ENCODE measurements at regions not wholly inside any gene's neighbourhood (a gene's known extent, or its start where the extent isn't known, plus 50 kb on each side); places are given as distances from the start of the nearest gene placed in this dataset.
"Not testable (repeated sequence)": the region's sequence is repeated elsewhere in the genome, so short reads cannot be mapped to it uniquely, and the experiment has no call there.

DNA sequence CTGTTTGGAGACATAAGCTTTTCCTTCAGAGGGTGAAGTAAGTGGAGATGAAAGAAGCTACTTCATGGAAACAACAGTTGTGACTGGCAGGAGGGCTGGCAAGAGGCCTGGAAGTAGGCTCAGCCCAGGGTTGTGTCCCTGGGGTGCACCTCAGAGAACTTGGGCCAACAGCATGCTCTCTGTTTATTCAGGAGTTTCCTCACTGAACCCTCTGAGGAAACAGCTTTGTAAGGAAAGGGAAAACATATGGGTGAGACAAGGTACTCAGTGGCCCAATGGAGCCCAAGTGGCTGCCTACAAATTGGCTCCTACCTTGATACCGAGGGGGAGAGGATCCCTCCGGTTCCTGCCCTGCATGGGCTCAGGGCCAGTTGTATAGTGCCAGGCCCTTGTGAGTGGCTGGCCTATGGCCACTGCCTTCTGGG, 115.5 kb upstream of the ITGA6 start:
- no peaks in the 10 kb centered on the region for H3K9me3 ChIP-seq
- TF ChIP-seq, protein P1, sequence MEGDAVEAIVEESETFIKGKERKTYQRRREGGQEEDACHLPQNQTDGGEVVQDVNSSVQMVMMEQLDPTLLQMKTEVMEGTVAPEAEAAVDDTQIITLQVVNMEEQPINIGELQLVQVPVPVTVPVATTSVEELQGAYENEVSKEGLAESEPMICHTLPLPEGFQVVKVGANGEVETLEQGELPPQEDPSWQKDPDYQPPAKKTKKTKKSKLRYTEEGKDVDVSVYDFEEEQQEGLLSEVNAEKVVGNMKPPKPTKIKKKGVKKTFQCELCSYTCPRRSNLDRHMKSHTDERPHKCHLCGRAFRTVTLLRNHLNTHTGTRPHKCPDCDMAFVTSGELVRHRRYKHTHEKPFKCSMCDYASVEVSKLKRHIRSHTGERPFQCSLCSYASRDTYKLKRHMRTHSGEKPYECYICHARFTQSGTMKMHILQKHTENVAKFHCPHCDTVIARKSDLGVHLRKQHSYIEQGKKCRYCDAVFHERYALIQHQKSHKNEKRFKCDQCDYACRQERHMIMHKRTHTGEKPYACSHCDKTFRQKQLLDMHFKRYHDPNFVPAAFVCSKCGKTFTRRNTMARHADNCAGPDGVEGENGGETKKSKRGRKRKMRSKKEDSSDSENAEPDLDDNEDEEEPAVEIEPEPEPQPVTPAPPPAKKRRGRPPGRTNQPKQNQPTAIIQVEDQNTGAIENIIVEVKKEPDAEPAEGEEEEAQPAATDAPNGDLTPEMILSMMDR (IDR thresholded peaks at IDR 0.05): no peak
- H3K4me3 ChIP-seq: no peak overlapping the region
- DNase-seq (no peak), ATAC-seq (no peak)
- no peaks in the 10 kb centered on the region for H3K36me3 ChIP-seq (ENCODE audit: low read depth)
- peaks cover 3% of the 10 kb centered on the region for H3K4me1 ChIP-seq (ENCODE audit: low read depth)
- intact Hi-C loops (cut with DNase I, micrococcal nuclease): no loop called here

DNA sequence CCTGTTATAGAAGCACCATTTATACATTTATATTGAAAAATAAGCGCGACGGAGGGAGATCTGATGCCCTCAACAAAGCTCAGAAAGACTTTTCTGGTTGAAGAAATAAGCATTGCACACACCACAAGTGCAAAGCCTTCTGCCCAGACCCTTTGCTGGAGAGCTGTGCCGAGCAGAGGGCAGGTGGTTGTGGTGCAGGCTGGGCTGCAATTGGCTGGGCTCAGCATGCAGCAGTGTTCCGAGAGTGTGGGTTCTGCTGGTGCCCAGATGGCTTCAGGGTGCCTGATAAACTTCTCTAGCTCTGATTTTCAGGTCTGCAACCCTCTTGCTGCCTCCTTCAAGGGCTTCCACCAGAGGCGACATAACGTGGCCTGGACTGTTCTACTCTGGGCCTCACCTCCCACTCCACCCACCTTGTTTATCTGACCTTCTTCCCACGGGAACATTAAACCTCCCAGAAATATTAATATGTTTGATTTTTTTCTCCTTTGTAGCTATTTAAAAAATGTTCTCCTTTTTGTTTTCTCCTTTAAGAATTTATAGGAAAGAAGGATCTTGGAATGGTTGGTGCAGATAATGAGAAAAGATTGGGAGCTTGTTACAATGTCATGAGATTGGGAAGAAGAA, 113.6 kb upstream of the ITGA6 start:
- no peak for DNase-seq
- no peaks in the 10 kb centered on the region for H3K9me3 ChIP-seq
- no peaks in the 10 kb centered on the region for H3K4me1 ChIP-seq (ENCODE audit: low read depth)
- no peak overlapping the region for H3K4me3 ChIP-seq
- intact Hi-C loops (cut with DNase I, micrococcal nuclease): no loop called here
- ATAC-seq: no peak
- TF ChIP-seq, protein P1 (IDR thresholded peaks at IDR 0.05): no peak
- H3K36me3 ChIP-seq (ENCODE audit: low read depth): no peaks in the 10 kb centered on the region

DNA sequence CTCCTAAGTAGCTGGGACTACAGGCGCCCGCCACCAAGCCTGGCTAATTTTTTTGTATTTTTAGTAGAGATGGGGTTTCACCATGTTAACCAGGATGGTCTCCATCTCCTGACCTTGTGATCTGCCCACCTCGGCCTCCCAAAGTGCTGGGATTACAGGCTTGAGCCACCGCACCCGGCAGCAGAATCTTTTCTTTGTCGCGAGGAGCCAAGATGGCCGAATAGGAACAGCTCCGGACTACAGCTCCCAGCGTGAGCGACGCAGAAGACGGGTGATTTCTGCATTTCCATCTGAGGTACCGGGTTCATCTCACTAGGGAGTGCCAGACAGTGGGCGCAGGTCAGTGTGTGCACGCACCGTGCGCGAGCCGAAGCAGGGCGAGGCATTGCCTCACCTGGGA, 112.3 kb upstream of the ITGA6 start:
- intact Hi-C loops (cut with DNase I, micrococcal nuclease); H3K4me1 ChIP-seq (ENCODE audit: low read depth); ATAC-seq; DNase-seq; H3K9me3 ChIP-seq; H3K36me3 ChIP-seq (ENCODE audit: low read depth); H3K4me3 ChIP-seq: not testable (repeated sequence)

DNA sequence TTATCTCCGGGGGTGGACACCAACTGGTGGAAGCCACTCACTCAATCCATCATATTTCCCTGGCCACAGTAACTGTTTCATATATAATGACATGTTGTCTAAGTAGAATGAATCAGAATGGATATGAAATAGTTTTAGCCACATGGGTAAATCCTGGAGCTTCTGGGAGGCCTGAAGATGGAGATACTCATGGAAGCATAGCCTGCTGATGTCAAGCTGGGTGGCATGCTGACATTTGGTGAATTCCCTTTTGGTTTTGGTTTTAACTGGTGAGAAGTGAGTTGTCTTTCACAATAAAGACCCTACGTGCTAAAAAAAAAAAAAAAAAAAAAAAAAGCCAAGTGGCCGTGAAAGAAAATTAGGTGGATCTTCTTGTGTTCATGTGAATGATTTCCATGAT, 105.3 kb upstream of the ITGA6 start:
- intact Hi-C loops (cut with DNase I, micrococcal nuclease): no loop called here
- H3K9me3 ChIP-seq: no peaks in the 10 kb centered on the region
- no peak for ATAC-seq
- DNase-seq: no peak
- no peaks in the 10 kb centered on the region for H3K36me3 ChIP-seq (ENCODE audit: low read depth)
- H3K4me3 ChIP-seq: no peak overlapping the region
- TF ChIP-seq, protein P1 (IDR thresholded peaks at IDR 0.05): no peak
- H3K4me1 ChIP-seq (ENCODE audit: low read depth): no peaks in the 10 kb centered on the region

DNA sequence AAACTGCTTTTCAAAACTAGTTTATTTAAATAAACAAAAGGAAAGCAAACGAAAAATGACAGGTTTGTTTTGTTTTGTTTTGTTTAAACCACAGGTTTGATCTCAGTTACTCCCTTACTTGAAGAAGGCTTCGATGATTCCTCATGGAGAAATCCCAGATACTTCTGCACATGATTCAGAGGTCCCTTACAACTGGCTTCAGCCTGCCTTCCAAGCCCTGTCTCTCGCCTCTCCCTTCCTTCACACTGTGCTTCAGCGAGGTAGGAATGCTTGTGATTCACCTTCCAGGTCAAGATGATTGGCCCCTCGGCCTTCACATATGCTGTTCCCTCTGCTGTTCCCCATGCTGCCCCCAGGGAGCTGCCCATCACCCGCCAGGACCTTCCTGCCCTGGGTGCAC, 104.1 kb upstream of the ITGA6 start:
- Histone ChIP-seq H3K4me3 (no peak overlapping the region), H3K36me3 (ENCODE audit: low read depth) (no peaks in the 10 kb centered on the region), H3K9me3 (no peaks in the 10 kb centered on the region), H3K4me1 (ENCODE audit: low read depth) (no peaks in the 10 kb centered on the region)
- ATAC-seq (no peak), DNase-seq (no peak)
- intact Hi-C loops (cut with DNase I, micrococcal nuclease): no loop called here
- TF ChIP-seq, protein P1 (IDR thresholded peaks at IDR 0.05): no peak

DNA sequence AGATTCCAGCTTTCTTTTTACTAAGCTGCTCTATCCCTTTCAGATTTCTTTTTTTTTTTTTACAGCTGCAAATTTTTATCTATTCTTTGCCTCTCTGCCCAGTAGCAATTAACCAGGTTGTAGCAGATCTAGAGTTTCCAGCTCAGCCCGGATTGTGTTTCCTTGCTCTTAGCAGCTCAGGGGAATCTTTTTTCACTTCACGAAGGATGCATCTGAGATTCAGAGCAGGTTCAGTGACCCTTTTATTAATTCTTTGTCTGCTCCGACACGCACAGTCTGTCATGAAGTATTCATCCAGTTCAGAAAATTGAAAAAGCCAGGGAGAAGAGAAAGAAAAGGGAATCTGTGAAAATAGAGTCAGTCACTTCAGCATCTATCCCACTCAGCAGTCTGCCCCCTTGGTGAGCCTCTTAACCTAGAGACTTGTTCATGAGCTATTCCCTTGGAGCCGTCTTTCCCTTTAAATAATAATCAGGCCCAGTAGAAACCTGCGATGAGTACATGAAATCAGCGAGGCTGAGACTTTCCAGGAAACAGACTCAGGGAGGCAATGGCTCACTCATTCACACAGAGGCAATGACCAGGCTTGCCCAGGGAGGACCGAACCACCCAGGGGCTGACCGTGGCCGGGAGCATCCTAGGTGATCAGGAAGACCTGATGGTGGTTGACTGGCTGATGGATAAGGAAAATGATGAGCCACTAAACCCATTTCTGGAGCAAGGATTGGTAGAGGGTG, 103.4 kb upstream of the ITGA6 start:
- H3K4me1 ChIP-seq (ENCODE audit: low read depth): peaks cover 5% of the 10 kb centered on the region
- TF ChIP-seq, protein P1 (IDR thresholded peaks at IDR 0.05): no peak
- intact Hi-C loops (cut with DNase I, micrococcal nuclease): no loop called here
- no peaks in the 10 kb centered on the region for H3K9me3 ChIP-seq
- DNase-seq: no peak
- peak; percentile 23 for ATAC-seq
- no peak overlapping the region for H3K4me3 ChIP-seq
- no peaks in the 10 kb centered on the region for H3K36me3 ChIP-seq (ENCODE audit: low read depth)

Measured in mucosa of descending colon (tissue), 3 donors.